ENCODE measurements at regions not wholly inside any gene's neighbourhood (a gene's known extent, or its start where the extent isn't known, plus 50 kb on each side); places are given as distances from the start of the nearest gene placed in this dataset.

DNA sequence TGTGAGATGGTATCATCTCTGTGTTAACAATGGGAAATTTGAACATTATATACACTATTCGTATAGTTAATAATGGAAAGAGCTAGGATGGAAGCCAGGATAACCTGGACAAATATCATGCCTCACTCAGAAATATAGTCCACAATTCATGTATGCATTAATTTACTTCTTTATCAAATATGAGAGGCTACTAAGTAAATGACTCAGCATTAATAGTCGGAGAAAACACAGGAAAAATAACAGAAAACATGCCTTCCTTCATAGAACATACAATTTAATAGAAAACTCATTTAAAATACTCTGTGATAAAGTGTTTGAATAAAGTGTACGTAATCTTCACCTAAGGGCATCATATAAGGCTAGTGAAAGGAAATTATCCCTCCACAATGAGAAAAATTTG, 383.4 kb upstream of the SLITRK5 start:
- TF ChIP-seq CTCF (IDR thresholded peaks at IDR 0.05) (no peak), ZFX (IDR thresholded peaks at IDR 0.05; ENCODE audit: borderline replicate concordance) (no peak)

All from 22Rv1 (cell line).